ENCODE measurements at regions not wholly inside any gene's neighbourhood (a gene's known extent, or its start where the extent isn't known, plus 50 kb on each side); places are given as distances from the start of the nearest gene placed in this dataset.

DNA sequence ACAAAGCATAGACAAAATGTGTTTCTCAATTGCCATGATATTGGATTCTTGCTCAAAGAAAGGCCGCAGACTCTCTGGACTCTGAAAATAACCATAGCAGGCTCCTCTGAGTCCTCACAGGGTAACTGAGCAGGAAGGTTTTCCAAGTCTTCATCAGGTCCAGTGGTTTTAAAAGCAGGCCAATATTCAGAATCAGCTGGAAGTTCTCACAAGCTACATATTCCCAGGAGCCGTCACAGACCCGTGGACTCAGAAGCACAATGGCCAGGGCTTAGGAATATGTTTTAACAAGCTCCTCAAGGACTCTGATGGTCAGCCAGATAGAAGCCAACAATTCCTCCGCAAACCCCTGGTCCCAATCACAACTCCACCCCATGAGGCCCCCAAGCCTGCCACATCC is 256.1 kb upstream of the ADAMTS9 start:
- BruUV-seq (replicated peaks), result no TSS peak
- intact Hi-C loops (cut with micrococcal nuclease; ENCODE audit: unreplicated experiment), result loop anchor here (2.0 to 10.0 kb wide), 3 partner anchors 161 to 409 kb away; no protein-coding TSS in a partner anchor

DNA sequence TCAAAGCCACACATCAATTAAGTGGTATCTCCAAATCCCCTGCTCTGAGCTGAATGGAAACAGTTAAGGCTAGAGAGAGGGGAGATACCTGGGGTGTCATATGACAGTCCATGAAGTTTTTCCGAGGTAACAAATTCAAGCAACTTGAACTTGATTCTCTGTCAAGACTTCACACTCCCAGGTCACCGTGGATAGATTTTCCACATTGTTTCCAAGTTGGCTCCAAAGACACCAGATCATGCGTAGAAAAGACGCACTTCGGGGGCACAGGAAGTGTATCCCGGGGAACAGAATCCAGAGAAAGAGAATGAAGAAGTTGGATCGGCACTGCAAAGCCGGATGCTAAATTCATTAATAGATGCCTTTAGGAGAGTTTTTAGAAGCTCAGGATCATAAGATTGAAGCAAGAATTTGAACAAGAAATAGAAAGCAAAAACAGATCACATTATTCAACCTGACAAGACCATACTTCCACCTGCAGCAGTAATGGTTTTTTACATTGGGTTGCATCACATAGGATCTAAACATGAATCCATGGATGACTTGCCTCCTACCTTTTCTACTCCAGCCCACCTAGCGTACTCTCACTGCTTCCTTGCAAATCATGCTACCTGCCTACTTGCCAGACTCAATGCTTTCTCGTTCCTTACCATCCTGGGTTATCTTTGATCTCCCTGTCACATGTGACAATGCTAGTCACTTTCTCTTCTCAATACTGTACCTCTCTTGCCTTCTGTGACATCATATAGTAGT is 253.0 kb upstream of the ADAMTS9 start:
- CTCF ChIA-PET, result no interaction called here
- Mint-ChIP-seq H3K9me3 (ENCODE audit: unreplicated experiment) (no peaks in the 10 kb centered on the region), H3K27ac (ENCODE audit: unreplicated experiment) (no peak overlapping the region), H3K36me3 (ENCODE audit: insufficient read depth, unreplicated experiment) (no peaks in the 10 kb centered on the region), H3K4me3 (ENCODE audit: unreplicated experiment) (no peak overlapping the region), H3K4me1 (ENCODE audit: low read depth, unreplicated experiment) (peaks cover 19% of the 10 kb centered on the region), H3K27me3 (ENCODE audit: insufficient read depth, unreplicated experiment) (no peaks in the 10 kb centered on the region)
- intact Hi-C loops (cut with micrococcal nuclease; ENCODE audit: unreplicated experiment), result loop anchor here (10.0 kb wide), 2 partner anchors 164 to 406 kb away; no protein-coding TSS in a partner anchor
- Histone ChIP-seq H3K4me1 (peaks cover 29% of the 10 kb centered on the region), H3K36me3 (ENCODE audit: control insufficient read depth, insufficient read depth, low read length) (no peaks in the 10 kb centered on the region), H3K27me3 (replicated peaks; ENCODE audit: control insufficient read depth, insufficient read depth, low read length) (no peaks in the 10 kb centered on the region), H3K4me3 (ENCODE audit: low read depth, low read length) (no peak overlapping the region), H3K9me3 (no peaks in the 10 kb centered on the region)
- BruUV-seq (replicated peaks), result no TSS peak
- TF ChIP-seq, protein P1, sequence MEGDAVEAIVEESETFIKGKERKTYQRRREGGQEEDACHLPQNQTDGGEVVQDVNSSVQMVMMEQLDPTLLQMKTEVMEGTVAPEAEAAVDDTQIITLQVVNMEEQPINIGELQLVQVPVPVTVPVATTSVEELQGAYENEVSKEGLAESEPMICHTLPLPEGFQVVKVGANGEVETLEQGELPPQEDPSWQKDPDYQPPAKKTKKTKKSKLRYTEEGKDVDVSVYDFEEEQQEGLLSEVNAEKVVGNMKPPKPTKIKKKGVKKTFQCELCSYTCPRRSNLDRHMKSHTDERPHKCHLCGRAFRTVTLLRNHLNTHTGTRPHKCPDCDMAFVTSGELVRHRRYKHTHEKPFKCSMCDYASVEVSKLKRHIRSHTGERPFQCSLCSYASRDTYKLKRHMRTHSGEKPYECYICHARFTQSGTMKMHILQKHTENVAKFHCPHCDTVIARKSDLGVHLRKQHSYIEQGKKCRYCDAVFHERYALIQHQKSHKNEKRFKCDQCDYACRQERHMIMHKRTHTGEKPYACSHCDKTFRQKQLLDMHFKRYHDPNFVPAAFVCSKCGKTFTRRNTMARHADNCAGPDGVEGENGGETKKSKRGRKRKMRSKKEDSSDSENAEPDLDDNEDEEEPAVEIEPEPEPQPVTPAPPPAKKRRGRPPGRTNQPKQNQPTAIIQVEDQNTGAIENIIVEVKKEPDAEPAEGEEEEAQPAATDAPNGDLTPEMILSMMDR (IDR thresholded peaks at IDR 0.05; ENCODE audit: insufficient read depth in 1 of 2, low read depth in 1 of 2, low read length in 1 of 2, severe bottlenecking in 1 of 2, unreplicated experiment in 1 of 2), result no peak
- DNase-seq, result no peak
- POLR2A ChIA-PET, result no interaction called here

More for the DNA sequence above, 256.1 kb upstream of the ADAMTS9 start:
- no peak overlapping the region for H3K27ac Mint-ChIP-seq (ENCODE audit: unreplicated experiment)
- TF ChIP-seq, protein P1 (IDR thresholded peaks at IDR 0.05; ENCODE audit: insufficient read depth in 1 of 2, low read depth in 1 of 2, low read length in 1 of 2, severe bottlenecking in 1 of 2, unreplicated experiment in 1 of 2), result no peak
- Histone ChIP-seq H3K4me1 (peaks cover 32% of the 10 kb centered on the region), H3K27me3 (replicated peaks; ENCODE audit: control insufficient read depth, insufficient read depth, low read length) (no peaks in the 10 kb centered on the region), H3K9me3 (no peaks in the 10 kb centered on the region), H3K36me3 (ENCODE audit: control insufficient read depth, insufficient read depth, low read length) (no peaks in the 10 kb centered on the region), H3K4me3 (ENCODE audit: low read depth, low read length) (no peak overlapping the region)
- peaks cover 22% of the 10 kb centered on the region for H3K4me1 Mint-ChIP-seq (ENCODE audit: low read depth, unreplicated experiment)
- no peaks in the 10 kb centered on the region for H3K36me3 Mint-ChIP-seq (ENCODE audit: insufficient read depth, unreplicated experiment)
- ChIA-PET POLR2A (no interaction called here), CTCF (no interaction called here)
- no peak for DNase-seq
- no peaks in the 10 kb centered on the region for H3K27me3 Mint-ChIP-seq (ENCODE audit: insufficient read depth, unreplicated experiment)
- no peak overlapping the region for H3K4me3 Mint-ChIP-seq (ENCODE audit: unreplicated experiment)
- H3K9me3 Mint-ChIP-seq (ENCODE audit: unreplicated experiment), result no peaks in the 10 kb centered on the region

DNA sequence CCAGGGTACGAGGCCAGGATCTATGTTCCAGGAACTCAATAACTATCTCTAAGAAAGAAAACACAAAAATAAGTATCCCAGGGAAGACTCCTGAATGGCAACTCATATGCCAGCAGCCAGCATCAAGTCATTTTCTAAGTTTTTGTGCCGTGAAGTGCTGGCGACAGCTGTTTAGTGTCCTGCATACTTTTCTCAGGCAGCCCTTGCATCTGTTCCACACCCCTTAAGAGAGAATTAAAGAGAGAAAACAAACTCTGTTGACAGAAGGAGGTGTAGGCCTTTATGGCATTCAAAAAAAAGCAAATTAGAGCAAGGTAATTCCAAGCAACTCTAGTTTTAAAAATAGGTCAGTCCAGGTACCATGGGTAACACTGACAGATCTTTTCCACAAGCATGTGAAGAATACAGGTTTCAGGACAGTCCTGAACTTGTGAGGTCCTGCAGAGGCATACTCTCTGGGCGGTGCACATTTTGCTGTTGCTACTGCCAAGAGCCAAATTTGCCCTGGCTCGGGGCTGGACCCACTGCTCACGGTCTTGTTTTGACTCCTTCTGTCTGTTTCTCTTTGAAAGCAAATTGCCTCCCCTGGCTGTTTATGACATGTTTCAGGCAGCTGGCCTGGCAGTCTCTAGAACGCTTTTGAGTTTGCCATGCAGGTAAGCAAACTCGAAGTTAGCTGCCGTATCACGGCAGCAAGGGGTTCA is 252.1 kb upstream of the ADAMTS9 start:
- POLR2A ChIA-PET, result no interaction called here

More for the DNA sequence above, 252.1 kb upstream of the ADAMTS9 start:
- Mint-ChIP-seq H3K36me3 (ENCODE audit: insufficient read depth, unreplicated experiment) (no peaks in the 10 kb centered on the region), H3K9me3 (ENCODE audit: unreplicated experiment) (peaks cover under 1% of the 10 kb centered on the region), H3K27me3 (ENCODE audit: insufficient read depth, unreplicated experiment) (no peaks in the 10 kb centered on the region), H3K27ac (ENCODE audit: unreplicated experiment) (no peak overlapping the region), H3K4me1 (ENCODE audit: low read depth, unreplicated experiment) (peaks cover 10% of the 10 kb centered on the region), H3K4me3 (ENCODE audit: unreplicated experiment) (no peak overlapping the region)
- TF ChIP-seq, protein P1 (IDR thresholded peaks at IDR 0.05; ENCODE audit: insufficient read depth in 1 of 2, low read depth in 1 of 2, low read length in 1 of 2, severe bottlenecking in 1 of 2, unreplicated experiment in 1 of 2), result no peak
- Histone ChIP-seq H3K4me3 (ENCODE audit: low read depth, low read length) (no peak overlapping the region), H3K27me3 (replicated peaks; ENCODE audit: control insufficient read depth, insufficient read depth, low read length) (no peaks in the 10 kb centered on the region), H3K36me3 (ENCODE audit: control insufficient read depth, insufficient read depth, low read length) (no peaks in the 10 kb centered on the region), H3K9me3 (peaks cover 2% of the 10 kb centered on the region; the same call in 1 of the 2 replicates), H3K4me1 (peaks cover 21% of the 10 kb centered on the region)
- DNase-seq, result no peak
- no TSS peak for BruUV-seq (replicated peaks)
- intact Hi-C loops (cut with micrococcal nuclease; ENCODE audit: unreplicated experiment), result loop anchor here (10.0 kb wide), 2 partner anchors 165 to 405 kb away; no protein-coding TSS in a partner anchor
- CTCF ChIA-PET, result no interaction called here

Data from Caco-2 (cell line).